AG04450 (cell line): ENCODE measurements at regions not wholly inside any gene's neighbourhood (a gene's known extent, or its start where the extent isn't known, plus 50 kb on each side); places are given as distances from the start of the nearest gene placed in this dataset.

ENCODE experiments used
- CTCF ChIA-PET: fragments of 300-600, 350-600 bp; formaldehyde crosslinking; extraction: SDS; loops from one replicate; lab custom pipeline; 2022; ENCODE audit warnings: antibody characterized with exemption, inconsistent platforms; lab: Charles Lee
- POLR2A ChIA-PET: fragments of 350-600 bp; formaldehyde crosslinking; extraction: SDS; loops from one replicate; lab custom pipeline; 2021; ENCODE audit warnings: antibody characterized with exemption, inconsistent platforms; lab: Yijun Ruan, JAX
- DNase-seq: peaks from one replicate; pipeline ENCODE4 v3.0.0-alpha.2; 2011; ENCODE audit warnings: low read depth, low spot score
- H3K27ac ChIP-seq: one replicate; pipeline ENCODE4 v1.5.1; 2012; ENCODE audit warnings: low read depth, low read length, control low read depth
- H3K27me3 ChIP-seq: one replicate; pipeline ENCODE4 v1.6.0; 2012; ENCODE audit warnings: low read length; ENCODE audit not compliant: control insufficient read depth, insufficient read depth
- H3K4me3 ChIP-seq: 2 replicates; pipeline ENCODE4 v1.5.1; 2011; ENCODE audit warnings: mild to moderate bottlenecking, low read depth, low read length, control low read depth
- H3K9me3 ChIP-seq: 2 replicates; pipeline ENCODE4 v1.5.1; 2012; ENCODE audit warnings: low read length; ENCODE audit not compliant: control insufficient read depth, insufficient read depth
- CTCF ChIP-seq: IDR thresholded peaks from 2 replicates; pipeline ENCODE4 v1.5.1; 2011; ENCODE audit warnings: low read depth, low read length, control low read depth, inconsistent platforms

- H3K4me3 ChIP-seq, result no peak overlapping the region
- no peaks in the 10 kb centered on the region for H3K27me3 ChIP-seq
- H3K9me3 ChIP-seq, result no peaks in the 10 kb centered on the region
- no peak for TF ChIP-seq CTCF
- no peak for DNase-seq
- POLR2A ChIA-PET, result no interaction called here
- H3K27ac ChIP-seq, result no peak overlapping the region
- CTCF ChIA-PET, result interaction anchor here (0.7 to 1.2 kb wide), 2 partner anchors 9 to 293 kb away, joined by 3 read pairs; no protein-coding TSS in a partner anchor
These were observed 88.8 kb upstream of the MDFIC start for GRCh38 chr7:114832906-114833595.

- no peak for DNase-seq
- TF ChIP-seq CTCF, result no peak
- Histone ChIP-seq H3K27ac (no peak overlapping the region), H3K4me3 (no peak overlapping the region), H3K27me3 (no peaks in the 10 kb centered on the region), H3K9me3 (no peaks in the 10 kb centered on the region)
- ChIA-PET POLR2A (no interaction called here), CTCF (no interaction called here)
These were observed 86.6 kb upstream of the MDFIC start for GRCh38 chr7:114835303-114835702.

- Histone ChIP-seq H3K27me3 (no peaks in the 10 kb centered on the region), H3K27ac (no peak overlapping the region), H3K9me3 (no peaks in the 10 kb centered on the region), H3K4me3 (no peak overlapping the region)
- no peak for DNase-seq
- no peak for TF ChIP-seq CTCF
- ChIA-PET POLR2A (no interaction called here), CTCF (no interaction called here)
These were observed 86.0 kb upstream of the MDFIC start for GRCh38 chr7:114835861-114836260.

- no peaks in the 10 kb centered on the region for H3K9me3 ChIP-seq
- no peak overlapping the region for H3K27ac ChIP-seq
- H3K27me3 ChIP-seq, result no peaks in the 10 kb centered on the region
- no peak for DNase-seq
- ChIA-PET POLR2A (no interaction called here), CTCF (no interaction called here)
- no peak overlapping the region for H3K4me3 ChIP-seq
- no peak for TF ChIP-seq CTCF
These were observed 79.3 kb upstream of the MDFIC start for GRCh38 chr7:114842551-114843065.

GRCh38 chr7:114843102-114843501 is 78.8 kb upstream of the MDFIC start:
- no peak for DNase-seq
- no peak overlapping the region for H3K27ac ChIP-seq
- H3K27me3 ChIP-seq, result no peaks in the 10 kb centered on the region
- TF ChIP-seq CTCF, result no peak
- ChIA-PET POLR2A (no interaction called here), CTCF (no interaction called here)
- no peaks in the 10 kb centered on the region for H3K9me3 ChIP-seq
- H3K4me3 ChIP-seq, result no peak overlapping the region
